Activated B cell treated with CpG ODN at 0.5 μM for 24 hours (primary cell): ENCODE measurements at regions not wholly inside any gene's neighbourhood (a gene's known extent, or its start where the extent isn't known, plus 50 kb on each side); places are given as distances from the start of the nearest gene placed in this dataset.

ENCODE experiments used
- ATAC-seq: fragments of 200-7000 bp; cut with Tn5 transposase; one replicate; pipeline ENCODE4 v1.10.0; 2021; ENCODE audit warnings: low read depth, mild to moderate bottlenecking, moderate library complexity
- CTCF ChIA-PET: fragments of 350-600 bp; sonication (Branson Sonifier 250); formaldehyde crosslinking; loops from one replicate; lab custom pipeline; 2021; ENCODE audit warnings: antibody characterized with exemption; lab: Charles Lee
- POLR2A ChIA-PET: fragments of 350-600 bp; sonication (Branson Sonifier 250); formaldehyde crosslinking; loops from one replicate; lab custom pipeline; 2021; ENCODE audit warnings: antibody characterized with exemption; lab: Charles Lee
- DNase-seq: peaks from one replicate; pipeline ENCODE4 v3.0.0; 2022
- H3K27ac Mint-ChIP-seq: one replicate; pipeline ENCODE4 v1.8.0; 2020; ENCODE audit warnings: mixed read lengths
- H3K27me3 Mint-ChIP-seq: one replicate; pipeline ENCODE4 v1.8.0; 2021; ENCODE audit warnings: mixed read lengths
- H3K36me3 Mint-ChIP-seq: one replicate; pipeline ENCODE4 v1.8.0; 2021; ENCODE audit warnings: low read depth, mixed read lengths
- H3K4me1 Mint-ChIP-seq: one replicate; pipeline ENCODE4 v1.8.0; 2021; ENCODE audit warnings: mixed read lengths
- H3K4me3 Mint-ChIP-seq: one replicate; pipeline ENCODE4 v1.8.0; 2020; ENCODE audit warnings: mild to moderate bottlenecking, mixed read lengths
- H3K9me3 Mint-ChIP-seq: one replicate; pipeline ENCODE4 v1.8.0; 2020; ENCODE audit warnings: mixed read lengths
- intact Hi-C: fragments of 100-400 bp; cut with micrococcal nuclease; formaldehyde crosslinking; loops from one replicate; pipeline ENCODE4 v1.15.1; 2024
- TF ChIP-seq, protein P1 (sequence below): fragments of 200-600 bp; IDR thresholded peaks from one replicate; pipeline ENCODE4 v1.8.0; 2022; ENCODE audit warnings: antibody characterized with exemption, mild to moderate bottlenecking

DNA sequence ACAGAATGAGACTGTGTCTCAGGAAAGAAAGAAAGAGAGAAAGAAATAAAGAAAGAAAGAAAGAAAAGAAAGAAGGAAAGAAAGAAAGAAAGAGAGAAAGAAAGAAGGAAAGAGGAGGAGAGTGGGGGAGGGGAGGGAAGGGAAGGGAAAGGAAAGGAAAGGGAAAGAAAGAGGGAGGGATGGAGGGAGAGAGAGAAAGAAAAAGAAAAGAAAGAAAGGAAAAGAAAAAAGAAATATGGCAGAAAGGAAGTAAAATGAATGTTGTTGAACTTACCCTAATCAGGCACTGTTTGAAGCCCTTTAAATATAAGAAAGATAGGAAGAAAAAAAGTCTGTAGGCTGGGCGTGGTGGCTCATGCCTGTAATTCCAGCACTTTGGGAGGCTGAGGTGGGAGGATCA, 276.1 kb downstream of the INSC start:
- intact Hi-C loops, result no loop called here
- CTCF ChIA-PET, result no interaction called here
- TF ChIP-seq, protein P1, sequence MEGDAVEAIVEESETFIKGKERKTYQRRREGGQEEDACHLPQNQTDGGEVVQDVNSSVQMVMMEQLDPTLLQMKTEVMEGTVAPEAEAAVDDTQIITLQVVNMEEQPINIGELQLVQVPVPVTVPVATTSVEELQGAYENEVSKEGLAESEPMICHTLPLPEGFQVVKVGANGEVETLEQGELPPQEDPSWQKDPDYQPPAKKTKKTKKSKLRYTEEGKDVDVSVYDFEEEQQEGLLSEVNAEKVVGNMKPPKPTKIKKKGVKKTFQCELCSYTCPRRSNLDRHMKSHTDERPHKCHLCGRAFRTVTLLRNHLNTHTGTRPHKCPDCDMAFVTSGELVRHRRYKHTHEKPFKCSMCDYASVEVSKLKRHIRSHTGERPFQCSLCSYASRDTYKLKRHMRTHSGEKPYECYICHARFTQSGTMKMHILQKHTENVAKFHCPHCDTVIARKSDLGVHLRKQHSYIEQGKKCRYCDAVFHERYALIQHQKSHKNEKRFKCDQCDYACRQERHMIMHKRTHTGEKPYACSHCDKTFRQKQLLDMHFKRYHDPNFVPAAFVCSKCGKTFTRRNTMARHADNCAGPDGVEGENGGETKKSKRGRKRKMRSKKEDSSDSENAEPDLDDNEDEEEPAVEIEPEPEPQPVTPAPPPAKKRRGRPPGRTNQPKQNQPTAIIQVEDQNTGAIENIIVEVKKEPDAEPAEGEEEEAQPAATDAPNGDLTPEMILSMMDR, result no peak
- Mint-ChIP-seq H3K4me1 (no peaks in the 10 kb centered on the region), H3K9me3 (peaks cover 6% of the 10 kb centered on the region), H3K27ac (no peak overlapping the region), H3K4me3 (no peak overlapping the region), H3K27me3 (no peaks in the 10 kb centered on the region), H3K36me3 (no peaks in the 10 kb centered on the region)
- DNase-seq (no peak), ATAC-seq (no peak)
- POLR2A ChIA-PET, result no interaction called here

DNA sequence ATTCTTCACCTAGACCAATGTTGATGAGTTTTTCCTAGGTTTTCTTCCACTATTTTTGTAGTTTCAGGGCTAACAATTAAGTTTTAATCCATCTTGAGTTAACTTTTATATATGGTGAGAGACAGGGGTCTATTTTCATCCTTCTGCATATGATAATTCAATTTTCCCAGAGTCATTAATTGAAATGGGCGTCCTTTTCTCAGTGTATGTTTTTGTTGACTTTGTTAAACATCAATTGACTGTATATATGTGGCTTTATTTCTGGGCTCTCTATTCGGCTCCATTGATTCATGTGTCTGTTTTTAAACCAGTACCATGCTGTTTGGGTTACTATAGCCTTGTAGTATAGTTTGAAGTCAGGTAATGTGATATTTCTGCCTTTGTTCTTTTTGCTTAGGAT, 282.1 kb downstream of the INSC start:
- H3K4me3 Mint-ChIP-seq, result no peak overlapping the region
- H3K9me3 Mint-ChIP-seq, result peaks cover 25% of the 10 kb centered on the region
- ChIA-PET CTCF (no interaction called here), POLR2A (no interaction called here)
- no peak overlapping the region for H3K27ac Mint-ChIP-seq
- no peak for DNase-seq
- no peaks in the 10 kb centered on the region for H3K4me1 Mint-ChIP-seq
- no peak for ATAC-seq
- intact Hi-C loops, result no loop called here
- H3K27me3 Mint-ChIP-seq, result no peaks in the 10 kb centered on the region
- H3K36me3 Mint-ChIP-seq, result no peaks in the 10 kb centered on the region
- TF ChIP-seq, protein P1, result no peak

DNA sequence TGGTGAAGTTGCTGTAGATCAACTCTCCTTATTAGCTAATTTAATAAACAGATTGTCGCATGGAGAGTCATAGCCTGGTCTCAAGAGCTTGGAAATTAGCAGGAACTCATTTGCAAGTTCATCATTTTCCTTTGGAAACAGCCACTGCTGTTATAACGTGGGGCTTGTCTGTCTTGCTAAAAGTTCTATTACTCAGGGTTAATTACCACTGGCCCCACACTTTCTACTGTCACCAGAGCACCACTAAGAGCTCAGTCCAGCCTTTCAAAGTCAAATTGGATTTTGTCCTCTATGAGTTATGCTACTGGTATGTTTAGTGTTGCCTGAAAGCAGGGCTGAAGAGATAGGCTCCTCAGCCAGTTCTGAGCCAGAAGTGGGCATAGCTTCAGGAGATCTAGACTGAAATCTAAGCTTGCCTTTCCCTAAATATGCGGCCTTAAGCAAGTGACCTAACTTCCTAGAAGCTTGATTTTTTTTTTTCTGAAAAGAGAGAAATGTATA, 292.2 kb downstream of the INSC start:
- no peaks in the 10 kb centered on the region for H3K36me3 Mint-ChIP-seq
- ChIA-PET CTCF (no interaction called here), POLR2A (no interaction called here)
- no peak for DNase-seq
- no peaks in the 10 kb centered on the region for H3K4me1 Mint-ChIP-seq
- TF ChIP-seq, protein P1, result no peak
- H3K27me3 Mint-ChIP-seq, result no peaks in the 10 kb centered on the region
- H3K4me3 Mint-ChIP-seq, result no peak overlapping the region
- intact Hi-C loops, result no loop called here
- peaks cover 3% of the 10 kb centered on the region for H3K9me3 Mint-ChIP-seq
- H3K27ac Mint-ChIP-seq, result no peak overlapping the region
- ATAC-seq, result no peak

DNA sequence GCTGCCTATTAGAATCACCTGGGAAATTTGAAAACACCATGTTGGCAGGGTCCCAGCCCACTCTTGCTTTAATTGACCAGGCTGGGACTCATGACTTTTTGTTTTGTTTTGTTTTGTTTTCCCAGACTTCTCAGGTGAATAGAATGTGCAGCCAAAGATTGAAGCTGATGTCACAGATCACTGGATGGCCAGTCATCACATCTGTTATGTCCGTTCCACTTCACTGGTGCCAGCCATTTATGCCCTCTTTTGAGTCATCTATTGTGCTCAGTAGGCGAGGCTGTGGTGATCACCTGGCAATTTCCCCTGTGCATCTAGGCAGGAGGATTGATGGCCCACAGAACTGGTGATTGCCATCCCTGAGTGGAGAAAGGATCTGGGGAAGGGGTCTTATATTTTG, 297.3 kb downstream of the INSC start:
- no peak overlapping the region for H3K27ac Mint-ChIP-seq
- TF ChIP-seq, protein P1, result no peak
- H3K27me3 Mint-ChIP-seq, result no peaks in the 10 kb centered on the region
- no peaks in the 10 kb centered on the region for H3K9me3 Mint-ChIP-seq
- ATAC-seq, result no peak
- H3K4me1 Mint-ChIP-seq, result no peaks in the 10 kb centered on the region
- no peak for DNase-seq
- no peak overlapping the region for H3K4me3 Mint-ChIP-seq
- ChIA-PET CTCF (no interaction called here), POLR2A (no interaction called here)
- intact Hi-C loops, result no loop called here
- H3K36me3 Mint-ChIP-seq, result no peaks in the 10 kb centered on the region

DNA sequence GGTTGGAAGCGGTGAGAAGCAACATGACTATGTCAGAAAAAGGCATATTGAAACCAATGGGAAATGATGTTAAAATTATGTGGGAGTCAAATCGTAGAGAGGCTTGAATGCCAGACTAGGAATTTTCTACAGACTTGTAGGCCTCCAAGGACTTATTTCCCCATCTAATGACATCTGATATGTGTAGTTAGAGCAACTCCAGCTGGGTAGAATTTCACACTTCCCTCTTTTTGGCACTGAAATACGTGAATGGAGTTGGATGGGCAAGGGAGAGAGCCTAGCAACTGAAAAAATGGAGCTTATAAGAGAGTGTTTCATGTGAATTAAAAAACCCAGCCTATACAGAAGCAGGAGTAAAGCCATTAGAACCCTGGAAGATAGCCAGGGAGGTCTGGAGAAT, 304.2 kb downstream of the INSC start:
- ChIA-PET CTCF (no interaction called here), POLR2A (no interaction called here)
- Mint-ChIP-seq H3K4me3 (no peak overlapping the region), H3K27me3 (no peaks in the 10 kb centered on the region), H3K9me3 (no peaks in the 10 kb centered on the region), H3K4me1 (no peaks in the 10 kb centered on the region), H3K27ac (no peak overlapping the region), H3K36me3 (no peaks in the 10 kb centered on the region)
- TF ChIP-seq, protein P1, result no peak
- intact Hi-C loops, result no loop called here
- DNase-seq (no peak), ATAC-seq (no peak)
